ENCODE measurements at regions not wholly inside any gene's neighbourhood (a gene's known extent, or its start where the extent isn't known, plus 50 kb on each side); places are given as distances from the start of the nearest gene placed in this dataset.

DNA sequence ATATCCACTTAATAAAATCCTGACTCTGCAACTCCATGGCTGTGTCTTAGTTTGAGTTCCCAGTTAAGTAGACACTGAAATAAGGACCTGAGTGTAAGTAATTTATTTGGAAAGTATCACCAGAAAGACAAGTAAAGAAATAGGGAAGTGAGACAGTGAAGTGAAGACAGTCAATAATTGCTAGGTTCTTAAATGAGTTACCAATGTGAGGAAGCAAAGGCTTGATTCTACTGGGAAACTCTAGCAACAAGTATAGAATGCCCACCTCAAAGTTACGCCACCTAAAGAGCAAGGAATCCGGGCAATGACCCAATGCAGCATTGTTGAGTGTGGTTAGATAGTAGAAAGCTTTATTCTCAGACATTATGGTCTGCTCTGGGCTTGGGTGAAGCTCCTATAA lies 383.9 kb downstream of the TLR4 start:
- no peak for DNase-seq

- no peak for DNase-seq
Observed at GRCh38 chr9:118091226-118091625, 387.0 kb downstream of the TLR4 start.

GRCh38 chr9:118091711-118092500 lies 387.7 kb downstream of the TLR4 start:
- DNase-seq, result no peak

DNA sequence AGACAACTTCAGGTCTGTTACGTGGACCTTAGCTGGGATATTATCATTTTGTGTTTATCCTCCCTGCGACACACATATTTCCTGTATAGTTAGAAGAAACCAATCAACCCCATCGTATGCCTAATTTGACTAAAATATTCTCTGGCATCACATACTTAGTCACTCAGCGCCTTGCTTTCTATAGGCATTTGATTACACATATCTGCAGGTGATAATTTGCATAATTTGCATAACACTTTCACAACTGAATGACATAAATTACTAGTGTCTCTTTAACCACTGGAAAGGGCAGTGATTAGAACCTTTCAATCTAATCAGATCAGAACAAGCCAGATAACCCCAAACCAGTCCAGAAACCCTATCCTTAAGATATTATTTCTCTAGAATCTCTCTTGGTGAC lies 390.2 kb downstream of the TLR4 start:
- DNase-seq, result no peak

- DNase-seq, result no peak
Observed at GRCh38 chr9:118100529-118101419, 396.6 kb downstream of the TLR4 start.

GRCh38 chr9:118104363-118104762 lies 400.2 kb downstream of the TLR4 start:
- DNase-seq, result no peak

GRCh38 chr9:118108971-118109370 lies 404.8 kb downstream of the TLR4 start:
- DNase-seq, result no peak

GRCh38 chr9:118109542-118109941 lies 405.3 kb downstream of the TLR4 start:
- DNase-seq, result no peak

- DNase-seq, result no peak
Observed at GRCh38 chr9:118121361-118121760, 417.2 kb downstream of the TLR4 start.

- DNase-seq, result no peak
Observed at GRCh38 chr9:118128313-118128712, 424.1 kb downstream of the TLR4 start.

DNA sequence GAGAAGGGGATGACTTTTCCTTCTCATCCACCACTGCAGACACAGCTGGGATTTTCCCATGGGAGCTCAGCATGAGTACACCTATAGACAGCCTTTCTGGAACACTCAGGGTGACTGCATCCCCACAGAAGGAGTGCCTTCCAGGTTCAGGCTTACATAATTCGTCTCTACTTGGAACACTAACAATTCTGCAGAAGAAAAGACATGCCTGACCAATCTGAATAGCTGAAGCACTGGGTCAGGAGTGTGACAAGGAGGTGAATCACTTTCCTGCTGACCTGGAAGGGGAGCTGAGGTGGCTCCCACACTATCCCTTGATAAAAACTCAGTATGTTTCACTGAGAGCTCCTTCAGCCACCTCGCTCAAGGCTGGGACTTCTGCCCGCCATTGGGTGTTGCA lies 425.3 kb downstream of the TLR4 start:
- DNase-seq, result no peak

DNA sequence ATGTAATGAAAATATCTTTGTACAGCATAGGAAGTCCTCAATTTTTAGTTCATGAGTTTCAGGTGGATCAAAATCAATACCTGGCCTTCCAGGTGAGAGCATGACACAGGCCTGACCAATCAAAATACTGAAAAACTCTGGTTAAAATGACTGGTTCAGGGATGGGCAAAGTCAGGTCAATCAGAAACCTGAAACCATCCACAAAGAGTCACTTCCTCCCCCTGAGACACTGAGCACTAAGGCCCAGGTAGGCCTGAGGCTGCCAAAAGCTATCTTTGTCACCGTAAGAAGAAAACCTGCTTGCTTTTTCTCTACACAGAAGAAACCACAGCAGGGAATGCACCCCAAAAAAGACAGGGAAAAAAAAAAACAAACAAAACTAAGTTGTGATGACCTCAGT lies 444.8 kb downstream of the TLR4 start:
- DNase-seq, result no peak

- no peak for DNase-seq
Observed at GRCh38 chr9:118156846-118157245, 452.6 kb downstream of the TLR4 start.

DNA sequence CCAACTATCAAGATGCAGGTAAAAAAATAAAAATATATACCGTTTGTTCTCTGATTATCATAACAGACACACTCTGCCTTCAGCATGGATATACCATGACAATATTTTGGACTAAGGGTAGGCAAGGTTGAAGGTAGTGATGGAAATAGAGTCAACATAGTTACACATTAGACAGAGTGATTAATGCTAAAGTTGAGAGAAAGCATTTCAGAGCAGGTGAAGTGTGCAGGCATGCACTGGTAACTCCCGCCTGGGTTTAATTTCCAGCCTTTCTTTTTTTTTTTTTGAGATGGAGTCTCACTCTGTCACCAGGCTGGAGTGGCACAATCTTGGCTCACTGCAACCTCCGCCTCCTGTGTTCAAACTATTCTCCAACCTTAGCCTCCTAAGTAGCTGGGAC lies 458.5 kb downstream of the TLR4 start:
- no peak for DNase-seq

DNA sequence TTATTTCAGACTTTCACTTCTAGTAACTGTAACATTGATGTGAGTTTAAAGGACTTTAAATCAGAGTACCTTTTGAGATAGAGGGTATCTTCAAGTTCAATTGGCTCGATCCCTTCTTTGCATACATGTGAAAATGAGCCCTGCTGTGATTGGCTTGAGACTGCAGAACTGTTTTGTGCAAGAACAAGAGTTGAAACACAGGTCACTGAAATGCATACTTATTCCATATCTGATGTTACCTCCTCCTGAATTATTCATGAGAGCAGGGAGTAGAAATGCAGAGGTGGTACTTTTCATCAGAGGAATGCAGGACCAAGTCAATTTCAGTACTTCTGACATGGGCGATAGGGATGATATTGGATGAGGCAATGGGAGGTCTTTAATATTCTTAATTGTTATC lies 459.5 kb downstream of the TLR4 start:
- no peak for DNase-seq

GRCh38 chr9:118165451-118165850 lies 461.2 kb downstream of the TLR4 start:
- no peak for DNase-seq

DNA sequence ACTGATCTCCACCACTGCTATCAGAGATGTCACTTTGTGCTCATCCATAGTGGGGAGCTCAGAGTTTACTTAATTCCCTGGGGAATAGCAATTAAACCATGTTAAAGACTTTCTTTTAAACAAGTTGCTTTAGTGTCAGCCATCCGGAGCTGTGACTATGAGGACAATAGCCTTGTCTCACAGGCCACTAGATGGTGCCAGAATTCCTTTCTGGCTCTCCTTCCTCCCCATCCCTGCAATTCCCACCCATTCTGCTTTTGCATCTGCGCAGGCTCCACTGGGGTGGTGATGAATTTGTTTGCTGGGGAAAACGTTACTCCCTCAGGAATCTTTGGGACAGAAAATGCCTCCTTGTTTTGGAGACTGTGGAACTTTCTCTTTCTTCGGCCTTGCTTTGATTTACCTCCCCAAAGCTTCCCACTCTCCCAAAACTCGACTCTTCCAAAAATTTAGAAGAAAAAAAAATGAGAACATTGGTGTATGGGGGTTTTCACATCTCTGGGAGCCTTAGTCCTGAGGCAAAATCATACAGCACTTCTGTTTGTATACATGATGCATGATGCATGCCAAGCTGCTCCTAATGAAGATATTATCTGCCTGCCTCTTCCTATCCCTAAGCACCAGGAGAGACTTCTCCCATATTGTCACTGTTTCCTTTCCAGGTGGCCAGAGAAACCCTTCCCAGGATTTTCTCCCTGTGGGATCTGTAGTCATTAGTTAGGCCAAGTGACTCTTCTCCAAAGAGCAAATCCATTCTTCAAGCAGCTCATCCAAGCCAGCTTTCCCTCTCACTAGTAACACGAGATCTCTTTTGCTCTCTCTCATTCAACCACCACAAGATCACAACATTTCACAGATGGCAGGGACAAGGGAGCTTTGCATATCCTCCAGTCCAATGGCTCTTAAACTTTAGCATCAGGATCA lies 466.1 kb downstream of the TLR4 start:
- no peak for DNase-seq

GRCh38 chr9:118177241-118177640 lies 473.0 kb downstream of the TLR4 start:
- no peak for DNase-seq

DNA sequence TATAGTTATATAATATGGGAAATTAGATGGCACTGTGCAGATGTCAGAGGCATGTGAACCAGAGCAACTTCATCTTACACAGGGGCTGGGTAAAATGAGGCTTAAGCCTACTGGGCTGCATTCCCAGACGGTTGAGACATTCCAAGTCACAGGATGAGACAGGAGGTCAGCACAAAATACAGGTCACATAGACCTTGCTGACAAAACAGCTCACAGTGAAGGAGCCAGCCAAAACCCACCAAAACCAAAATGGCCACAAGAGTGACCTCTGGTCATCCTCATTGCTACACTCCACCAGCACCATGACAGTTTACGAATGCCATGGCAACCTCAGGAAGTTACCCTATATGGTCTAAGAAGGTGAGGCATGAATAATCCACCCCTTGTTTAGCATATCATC lies 479.4 kb downstream of the TLR4 start:
- no peak for DNase-seq

GRCh38 chr9:118187408-118187807 lies 483.2 kb downstream of the TLR4 start:
- no peak for DNase-seq

DNA sequence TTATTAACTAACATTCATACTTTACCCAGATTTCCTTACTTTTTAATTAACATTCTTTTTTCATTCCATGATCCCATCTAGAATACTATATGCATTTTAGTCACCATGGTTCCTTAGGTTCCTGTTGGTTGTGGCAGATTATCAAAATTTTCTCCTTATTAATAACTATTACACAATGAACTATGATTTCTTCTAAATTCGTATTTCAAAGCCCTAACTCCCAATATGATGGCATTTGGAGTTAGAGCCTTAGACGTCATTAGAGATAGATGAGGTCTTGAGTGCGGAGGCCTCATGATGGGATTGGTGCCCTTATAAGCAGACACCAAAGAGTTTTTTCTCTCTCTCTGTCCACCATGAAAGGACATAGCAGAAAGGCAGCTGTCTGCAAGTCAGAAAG lies 485.4 kb downstream of the TLR4 start:
- DNase-seq, result no peak

DNA sequence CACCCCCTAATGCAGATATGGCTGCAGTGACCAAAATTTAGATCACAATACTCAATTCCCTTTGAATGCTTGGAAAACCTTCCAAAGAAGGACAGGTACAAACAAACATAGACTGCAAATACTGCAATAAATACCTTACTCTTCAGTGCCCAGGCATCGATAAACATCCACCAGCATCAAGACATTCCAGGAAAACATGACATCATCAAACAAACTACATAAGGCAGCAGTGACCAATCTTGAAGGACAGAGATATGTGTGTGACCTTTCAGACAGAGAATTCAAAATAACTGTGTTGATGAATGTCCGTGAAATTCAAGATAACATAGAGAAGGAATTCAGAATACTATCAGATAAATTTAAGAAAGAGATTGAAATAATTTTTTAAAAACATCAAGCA lies 488.6 kb downstream of the TLR4 start:
- DNase-seq, result no peak

- DNase-seq, result no peak
Observed at GRCh38 chr9:118209343-118209742, 505.1 kb downstream of the TLR4 start.
